NCI-H128 (cell line): ENCODE measurements at regions not wholly inside any gene's neighbourhood (a gene's known extent, or its start where the extent isn't known, plus 50 kb on each side); places are given as distances from the start of the nearest gene placed in this dataset.

Source experiments
- DNase-seq: peaks from one replicate; lab custom pipeline; 2025; ENCODE audit not compliant: unreplicated experiment; lab: John Stamatoyannopoulos, UW

GRCh38 chr10:3526727-3527501, 258.1 kb downstream of the KLF6 start:
- no peak for DNase-seq

GRCh38 chr10:3525832-3526449, 259.1 kb downstream of the KLF6 start:
- DNase-seq: no peak

DNA sequence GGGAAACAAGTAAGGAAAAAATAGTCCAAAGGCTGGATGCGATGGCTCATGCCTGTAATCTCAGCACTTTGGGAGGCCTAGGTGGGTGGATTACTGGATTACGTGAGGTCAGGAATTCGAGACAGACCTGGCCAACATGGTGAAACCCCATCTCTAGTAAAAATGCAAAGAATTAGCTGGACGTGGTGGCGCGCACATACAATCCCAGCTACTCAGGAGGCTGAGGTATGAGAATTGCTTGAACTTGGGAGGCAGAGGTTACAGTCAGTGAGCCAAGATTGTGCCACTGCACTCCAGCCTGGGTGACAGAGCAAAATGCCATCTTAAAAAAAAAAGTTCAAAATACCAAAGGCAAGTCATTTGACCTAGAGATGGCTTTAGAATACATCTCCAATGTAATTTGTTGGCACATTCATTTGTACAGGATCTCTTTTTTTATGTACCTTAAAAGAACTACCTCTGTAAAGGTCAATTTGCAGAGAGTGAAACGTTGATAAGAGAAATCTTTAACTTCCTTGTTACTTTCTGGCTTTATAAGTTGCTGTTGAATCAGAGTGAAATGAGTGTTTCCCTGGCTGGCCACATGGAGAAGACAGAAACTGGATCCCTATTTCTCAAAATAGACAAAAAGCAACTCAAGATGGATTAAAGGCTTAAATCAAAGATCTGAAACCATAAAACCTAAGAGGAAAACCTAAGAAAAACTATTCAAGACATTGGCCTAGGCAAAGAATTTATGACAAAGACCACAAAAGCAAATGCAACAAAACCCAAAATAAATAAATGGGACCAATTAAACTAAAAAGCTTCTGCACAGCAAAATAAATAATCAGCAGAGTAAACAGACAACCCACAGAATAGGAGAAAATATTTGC, 260.7 kb downstream of the KLF6 start:
- DNase-seq: no peak

GRCh38 chr10:3523309-3524050, 261.5 kb downstream of the KLF6 start:
- no peak for DNase-seq

- no peak for DNase-seq
Observed at GRCh38 chr10:3516923-3517255, 268.1 kb downstream of the KLF6 start.

DNA sequence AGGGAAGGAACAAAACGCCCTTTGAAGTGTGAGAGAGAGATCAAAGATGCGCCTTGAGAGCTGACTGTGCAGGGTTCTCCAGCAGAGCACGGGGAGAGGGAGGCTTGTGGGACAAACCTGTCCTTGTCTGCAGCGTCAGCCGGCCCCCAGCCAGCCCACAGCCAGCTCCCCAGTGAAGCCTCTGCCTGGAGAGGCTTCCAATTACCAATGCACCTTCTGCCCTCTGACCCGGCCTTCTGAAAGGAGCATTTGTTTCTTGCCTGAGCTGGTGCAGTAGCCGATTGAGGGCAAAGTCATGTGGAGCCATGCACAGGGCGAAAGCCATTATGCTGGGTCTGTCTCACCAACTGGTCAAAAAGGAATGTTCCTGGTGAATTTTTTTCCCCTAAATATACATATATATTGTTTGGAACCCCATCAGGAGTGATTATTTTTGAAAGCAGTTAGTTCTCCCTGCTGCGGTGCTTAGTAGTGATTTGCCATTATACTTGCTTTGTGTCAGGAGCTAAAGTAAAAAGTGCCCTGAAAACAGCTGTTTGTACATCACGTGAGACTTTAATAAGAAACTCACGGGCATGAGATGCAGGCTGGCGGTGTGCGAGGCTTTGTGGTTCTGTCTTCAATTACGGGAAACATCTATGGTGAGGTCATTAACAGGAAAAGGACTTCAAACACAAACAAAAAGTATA, 268.6 kb downstream of the KLF6 start:
- DNase-seq: no peak

DNA sequence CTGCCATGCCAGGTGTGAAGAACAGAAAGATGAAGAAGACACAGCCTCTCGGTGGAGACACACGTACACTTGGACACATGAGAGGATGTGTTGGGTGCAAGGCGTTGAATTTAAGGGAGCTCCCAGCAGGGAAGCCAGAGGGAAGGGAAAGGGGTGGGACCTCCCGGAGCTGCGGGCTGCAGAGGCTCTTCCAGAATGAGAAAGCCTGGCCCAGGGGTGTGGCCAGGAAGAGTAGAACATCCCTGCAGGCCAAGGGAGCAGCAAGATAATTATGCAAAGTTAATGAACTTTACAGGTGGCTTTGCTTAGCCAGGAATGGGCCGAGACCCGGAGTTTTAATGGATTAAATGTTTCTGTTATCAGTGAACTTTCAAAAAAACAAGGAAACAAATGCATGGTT, 270.3 kb downstream of the KLF6 start:
- DNase-seq: no peak

- DNase-seq: no peak
Observed at GRCh38 chr10:3512263-3512662, 272.7 kb downstream of the KLF6 start.

GRCh38 chr10:3511483-3511882, 273.5 kb downstream of the KLF6 start:
- DNase-seq: no peak

- DNase-seq: no peak
Observed at GRCh38 chr10:3510741-3511140, 274.3 kb downstream of the KLF6 start.

- DNase-seq: no peak
Observed at GRCh38 chr10:3509355-3509754, 275.7 kb downstream of the KLF6 start.

DNA sequence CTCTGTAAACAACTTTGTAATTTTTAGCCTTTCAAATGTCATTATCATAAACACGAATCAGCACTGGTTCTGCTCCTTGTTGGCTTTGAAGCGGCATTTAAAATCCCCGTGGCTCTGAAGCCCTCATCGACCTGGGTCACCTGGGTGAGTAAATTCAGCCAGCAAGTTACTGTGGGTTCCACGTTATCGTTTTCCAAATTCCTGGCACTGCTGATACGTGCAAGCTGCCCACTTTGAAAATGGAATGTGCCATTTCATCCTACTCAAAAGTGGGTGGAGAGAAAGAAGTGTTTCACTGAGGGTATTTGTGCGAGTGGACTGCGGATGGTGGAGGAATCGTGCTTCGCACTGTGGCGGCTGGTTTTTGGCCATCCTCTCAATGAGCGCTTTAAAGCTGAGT, 281.7 kb downstream of the KLF6 start:
- DNase-seq: no peak

DNA sequence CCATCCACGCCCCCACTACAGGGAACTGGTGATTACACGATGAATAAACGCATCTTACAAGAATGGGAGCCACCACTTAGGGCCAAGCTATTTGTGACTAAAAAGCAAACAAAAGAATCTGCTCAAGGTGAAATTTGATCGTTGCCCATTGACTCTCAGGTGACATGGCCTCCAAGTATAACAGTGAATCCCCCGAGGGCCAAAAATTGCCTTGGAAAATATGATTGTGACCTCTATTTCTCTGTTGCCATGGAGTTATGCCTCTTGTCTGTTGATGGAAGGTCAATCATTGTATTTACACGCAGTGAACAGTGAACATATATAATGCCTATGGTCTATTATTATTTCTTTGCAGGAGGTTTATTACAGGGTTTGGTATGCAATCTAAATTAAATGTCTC, 282.3 kb downstream of the KLF6 start:
- no peak for DNase-seq

- DNase-seq: no peak
Observed at GRCh38 chr10:3500408-3500856, 284.6 kb downstream of the KLF6 start.

DNA sequence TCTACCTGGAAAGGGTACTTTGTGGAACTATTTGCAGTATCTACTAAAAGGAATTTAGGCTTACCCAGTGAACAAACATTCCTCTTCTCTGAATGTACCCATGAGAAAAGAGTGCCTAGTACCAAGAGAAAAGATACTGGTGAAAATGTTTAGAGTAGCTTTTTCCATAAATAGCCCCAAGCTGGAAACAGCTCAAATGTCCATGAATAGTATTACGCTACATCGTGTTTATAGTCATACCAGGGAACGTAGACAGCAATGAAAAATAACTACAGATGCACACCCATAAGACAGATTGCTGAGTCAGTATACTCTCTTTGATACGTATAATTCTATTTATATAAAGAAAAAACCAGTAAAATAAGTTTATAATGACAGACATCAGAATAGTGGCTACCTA, 285.9 kb downstream of the KLF6 start:
- DNase-seq: no peak

- DNase-seq: no peak
Observed at GRCh38 chr10:3497581-3497980, 287.4 kb downstream of the KLF6 start.

- DNase-seq: no peak
Observed at GRCh38 chr10:3496138-3496537, 288.9 kb downstream of the KLF6 start.

- DNase-seq: no peak
Observed at GRCh38 chr10:3495281-3495680, 289.7 kb downstream of the KLF6 start.

- DNase-seq: no peak
Observed at GRCh38 chr10:3494838-3495230, 290.2 kb downstream of the KLF6 start.

DNA sequence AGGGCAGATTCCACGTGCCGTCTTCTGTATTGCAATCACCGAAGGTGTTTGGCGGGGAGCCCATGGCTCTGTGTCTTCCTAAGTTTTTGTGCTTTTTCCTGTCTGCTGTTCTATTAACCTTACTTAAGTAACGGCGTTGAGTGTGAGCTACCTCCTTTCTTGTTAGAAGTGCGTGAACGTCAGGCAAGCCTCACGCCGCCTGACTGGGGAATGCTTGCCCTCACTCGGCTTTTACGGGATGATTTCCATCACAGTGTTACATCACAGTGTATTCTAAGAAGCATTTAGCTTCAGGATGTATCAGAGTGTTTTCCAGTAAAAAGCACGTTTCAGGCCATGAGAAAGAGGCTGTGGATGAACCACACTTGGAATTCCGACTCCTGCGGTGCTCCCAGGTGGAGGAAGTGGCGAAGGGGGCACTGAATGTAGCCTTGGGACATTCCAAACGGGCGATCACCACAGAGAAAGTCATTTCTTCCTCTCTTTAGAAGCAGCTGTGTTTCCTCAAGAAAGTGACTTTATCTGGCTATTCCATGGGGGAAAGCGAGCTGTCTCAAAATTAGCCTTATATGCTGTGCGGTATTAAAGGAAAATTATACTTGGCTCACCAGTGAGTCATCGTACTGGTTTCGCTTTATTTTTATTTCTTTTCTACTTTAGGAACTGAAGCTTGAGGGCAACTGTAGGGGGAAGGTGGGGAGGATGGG, 290.7 kb downstream of the KLF6 start:
- DNase-seq: no peak
